ENCODE measurements at regions not wholly inside any gene's neighbourhood (a gene's known extent, or its start where the extent isn't known, plus 50 kb on each side); places are given as distances from the start of the nearest gene placed in this dataset.

DNA sequence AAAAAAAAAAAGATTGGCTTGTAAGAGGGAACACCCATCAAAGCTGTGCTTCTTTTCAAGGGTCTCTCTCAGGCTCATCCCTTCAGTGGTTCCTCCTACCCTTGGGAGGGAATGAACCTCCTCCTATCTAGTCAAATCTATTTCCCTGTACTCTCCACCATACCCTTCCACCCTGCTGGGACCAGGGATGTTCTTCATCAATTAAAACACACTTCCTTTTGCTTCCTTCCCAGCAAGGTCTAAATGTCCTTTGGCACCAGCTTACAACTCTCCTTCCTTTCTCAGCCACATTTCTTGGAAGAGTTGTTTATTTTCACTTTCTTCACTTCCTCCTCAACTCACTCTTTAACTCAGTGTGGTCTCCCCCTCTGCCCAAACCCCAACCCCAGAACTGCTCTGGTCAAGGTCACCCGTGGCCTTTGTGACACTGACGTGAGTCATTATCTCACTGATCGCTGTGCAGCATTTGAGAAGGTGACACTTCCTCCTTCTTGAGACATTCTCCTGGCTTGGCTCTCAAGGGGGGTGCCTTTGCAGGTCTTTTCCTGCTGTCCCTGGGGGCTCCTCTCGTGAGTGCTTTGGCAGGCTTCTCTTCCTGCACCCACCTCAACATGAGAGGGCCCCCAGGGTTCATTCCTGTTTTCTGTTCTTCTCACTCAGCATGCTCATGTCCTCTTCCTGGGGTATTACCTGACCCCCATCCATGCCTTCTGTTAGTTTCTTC, 210.5 kb upstream of the TLE3 start:
- TF ChIP-seq ZNF274 (IDR thresholded peaks at IDR 0.05; ENCODE audit: low read depth, low read length): no peak
- no peak overlapping the region for H3K4me3 ChIP-seq (ENCODE audit: low read length)

GRCh38 chr15:70306582-70306981, 208.9 kb upstream of the TLE3 start:
- TF ChIP-seq ZNF274 (IDR thresholded peaks at IDR 0.05; ENCODE audit: low read depth, low read length): no peak
- no peak overlapping the region for H3K4me3 ChIP-seq (ENCODE audit: low read length)

DNA sequence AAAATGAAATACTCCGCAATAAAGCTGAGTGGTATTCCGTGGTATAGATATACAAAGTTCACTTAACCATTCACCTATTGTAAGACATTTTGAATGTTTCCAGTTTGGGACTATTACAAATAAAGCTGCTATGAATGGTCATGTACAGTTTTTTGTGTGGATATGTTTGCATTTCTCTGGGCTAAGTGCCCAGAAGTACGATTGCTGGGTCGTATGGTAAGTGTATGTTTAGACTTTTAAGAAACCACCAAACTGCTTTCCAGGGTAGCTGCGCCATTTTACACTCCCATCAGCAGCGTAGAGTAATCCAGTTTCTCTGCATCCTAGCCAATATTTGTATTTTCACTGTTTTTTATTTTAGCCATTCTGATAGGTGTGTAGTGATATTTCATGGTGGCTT, 208.4 kb upstream of the TLE3 start:
- no peak overlapping the region for H3K4me3 ChIP-seq (ENCODE audit: low read length)
- TF ChIP-seq ZNF274 (IDR thresholded peaks at IDR 0.05; ENCODE audit: low read depth, low read length): no peak

DNA sequence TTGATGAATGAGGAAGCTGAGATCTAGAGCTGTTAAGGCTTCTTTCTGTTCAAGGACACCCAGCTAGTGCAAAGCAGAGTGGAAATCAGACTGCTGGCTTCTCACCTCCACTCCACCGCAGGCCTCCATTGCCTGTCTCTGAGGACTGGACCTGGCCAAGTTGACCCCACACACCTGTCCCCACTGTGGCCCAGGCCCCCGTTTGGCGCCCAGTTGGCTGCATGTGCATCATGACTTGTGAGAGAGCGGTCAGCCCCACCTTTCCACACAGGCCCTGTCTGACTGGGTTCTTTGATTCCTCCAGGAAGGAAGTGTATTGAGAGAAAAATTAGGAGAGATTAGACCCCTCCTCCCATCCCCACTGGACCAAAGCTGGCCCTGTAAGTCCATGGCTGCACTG, 206.3 kb upstream of the TLE3 start:
- no peak overlapping the region for H3K4me3 ChIP-seq (ENCODE audit: low read length)
- no peak for TF ChIP-seq ZNF274 (IDR thresholded peaks at IDR 0.05; ENCODE audit: low read depth, low read length)

GRCh38 chr15:70302360-70302759, 204.6 kb upstream of the TLE3 start:
- TF ChIP-seq ZNF274 (IDR thresholded peaks at IDR 0.05; ENCODE audit: low read depth, low read length): no peak
- H3K4me3 ChIP-seq (ENCODE audit: low read length): no peak overlapping the region

GRCh38 chr15:70301396-70301795, 203.7 kb upstream of the TLE3 start:
- TF ChIP-seq ZNF274 (IDR thresholded peaks at IDR 0.05; ENCODE audit: low read depth, low read length): no peak
- no peak overlapping the region for H3K4me3 ChIP-seq (ENCODE audit: low read length)

- TF ChIP-seq ZNF274 (IDR thresholded peaks at IDR 0.05; ENCODE audit: low read depth, low read length): no peak
- H3K4me3 ChIP-seq (ENCODE audit: low read length): no peak overlapping the region
Measured at GRCh38 chr15:70299931-70300869, 202.5 kb upstream of the TLE3 start.

DNA sequence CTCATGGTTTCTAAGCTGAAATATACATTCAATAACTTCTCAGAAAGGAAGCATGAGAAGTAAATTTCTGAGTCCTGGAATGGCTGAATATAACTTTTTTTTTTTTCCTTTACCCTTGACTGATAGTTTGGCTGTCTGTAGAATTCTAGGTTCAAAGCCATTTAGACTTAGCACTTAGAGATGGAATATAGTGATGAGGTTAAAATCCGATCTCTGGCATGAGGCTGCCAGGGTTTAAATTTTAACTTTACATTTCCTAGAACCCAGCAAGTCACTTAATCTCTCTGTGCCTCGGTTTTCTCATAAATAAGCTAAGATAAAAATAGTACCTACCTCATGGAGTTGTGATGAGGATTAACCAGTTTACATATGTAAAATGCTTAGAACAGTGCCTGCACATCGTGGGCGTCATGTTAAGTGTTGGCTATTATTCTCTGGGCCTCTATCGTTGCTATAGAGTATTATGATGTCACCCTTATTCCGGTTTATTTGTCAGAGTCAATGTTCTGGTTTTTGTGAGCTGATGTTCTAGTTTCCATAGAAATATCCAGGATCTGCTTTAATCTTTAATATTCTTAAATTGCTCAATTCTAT, 199.8 kb upstream of the TLE3 start:
- TF ChIP-seq ZNF274 (IDR thresholded peaks at IDR 0.05; ENCODE audit: low read depth, low read length): no peak
- no peak overlapping the region for H3K4me3 ChIP-seq (ENCODE audit: low read length)

DNA sequence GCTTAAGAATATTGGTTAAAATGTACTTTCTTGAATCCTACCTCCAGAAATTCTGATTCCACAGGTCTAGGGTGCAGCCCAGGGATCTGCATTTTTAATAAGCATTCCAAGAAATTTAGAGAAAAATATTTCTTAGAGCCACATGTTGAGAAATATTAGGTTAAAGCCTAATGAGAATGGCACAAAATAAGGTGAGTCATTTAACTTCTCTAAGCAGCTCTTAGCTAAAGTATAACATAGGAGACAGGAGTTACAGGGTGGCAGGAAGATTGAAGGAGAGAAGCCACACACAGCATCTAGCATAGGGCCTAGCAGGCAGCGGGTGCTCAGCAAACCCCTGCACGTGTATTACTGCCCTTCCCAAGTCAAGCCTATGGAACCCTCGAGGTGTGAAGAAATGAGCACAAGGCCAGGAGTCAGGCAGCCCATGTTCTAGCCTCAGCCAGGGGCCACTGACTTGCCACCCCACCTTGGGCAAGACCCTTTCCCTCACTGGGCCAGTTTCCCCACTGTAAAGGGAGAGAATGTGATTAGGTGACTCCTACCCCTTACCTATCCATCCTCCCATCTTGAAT, 197.1 kb upstream of the TLE3 start:
- no peak overlapping the region for H3K4me3 ChIP-seq (ENCODE audit: low read length)
- TF ChIP-seq ZNF274 (IDR thresholded peaks at IDR 0.05; ENCODE audit: low read depth, low read length): no peak

DNA sequence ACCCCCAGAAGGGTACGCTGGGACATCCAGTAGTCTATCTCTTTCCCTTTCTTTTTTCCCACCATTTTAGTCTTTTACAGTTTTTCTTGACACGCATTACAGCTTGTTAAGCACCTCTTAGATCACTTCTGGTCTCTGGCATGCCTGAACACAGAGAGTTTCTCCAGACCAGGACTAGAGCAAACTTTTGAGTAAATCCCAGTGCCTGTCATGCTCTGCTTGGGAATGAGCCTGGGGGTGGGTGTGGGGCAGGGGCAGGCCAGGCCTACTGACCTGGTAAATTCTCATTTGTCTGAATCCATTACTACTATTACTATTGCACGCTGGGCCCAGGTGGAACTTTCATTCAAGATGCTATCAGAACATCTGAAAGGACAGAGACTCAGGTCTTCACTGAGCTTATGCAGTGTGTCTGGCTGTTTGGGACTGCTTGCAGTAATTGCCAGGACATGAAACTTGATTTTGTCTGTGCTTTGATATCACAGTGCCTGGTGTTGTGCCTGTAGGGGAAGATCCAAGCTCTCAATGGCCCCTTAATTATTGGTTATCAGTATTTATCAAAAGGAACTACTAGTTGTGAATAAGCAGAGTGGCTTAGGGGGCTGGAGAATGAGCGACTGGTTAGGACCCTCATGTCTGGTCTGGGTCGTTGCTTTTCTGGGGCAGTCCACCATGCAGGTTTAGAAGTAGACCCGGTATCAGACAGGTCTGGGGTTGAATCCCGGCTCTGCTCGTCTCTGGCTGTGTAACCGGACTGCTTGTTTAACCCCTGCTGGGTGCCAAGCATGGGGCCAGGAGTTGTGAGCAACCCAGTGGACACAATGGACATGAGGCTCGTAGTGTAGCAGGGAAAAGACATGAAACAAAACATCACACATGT, 196.1 kb upstream of the TLE3 start:
- TF ChIP-seq ZNF274 (IDR thresholded peaks at IDR 0.05; ENCODE audit: low read depth, low read length): no peak
- no peak overlapping the region for H3K4me3 ChIP-seq (ENCODE audit: low read length)

GRCh38 chr15:70293138-70293537, 195.4 kb upstream of the TLE3 start:
- TF ChIP-seq ZNF274 (IDR thresholded peaks at IDR 0.05; ENCODE audit: low read depth, low read length): no peak

GRCh38 chr15:70292076-70292760, 194.5 kb upstream of the TLE3 start:
- TF ChIP-seq ZNF274 (IDR thresholded peaks at IDR 0.05; ENCODE audit: low read depth, low read length): no peak
- H3K4me3 ChIP-seq (ENCODE audit: low read length): no peak overlapping the region

More at GRCh38 chr15:70293138-70293537, 195.4 kb upstream of the TLE3 start:
- no peak overlapping the region for H3K4me3 ChIP-seq (ENCODE audit: low read length)
